Mesenteric fat pad (tissue), 1 donor: ENCODE measurements at regions not wholly inside any gene's neighbourhood (a gene's known extent, or its start where the extent isn't known, plus 50 kb on each side); places are given as distances from the start of the nearest gene placed in this dataset.

Experiments used
- DNase-seq: peaks from one replicate; pipeline ENCODE4 v3.0.0-alpha.2; 2020; ENCODE audit warnings: low spot score
- donor health status: DM: yes; HTN: yes; CAD: no.

- no peak for DNase-seq
Observed at GRCh38 chr11:45036010-45036409, 85.3 kb upstream of the TP53I11 start.

- DNase-seq: no peak
Observed at GRCh38 chr11:45036733-45037132, 86.0 kb upstream of the TP53I11 start.

GRCh38 chr11:45037434-45038005 lies 86.8 kb upstream of the TP53I11 start:
- no peak for DNase-seq

- no peak for DNase-seq
Observed at GRCh38 chr11:45038923-45039322, 88.2 kb upstream of the TP53I11 start.

GRCh38 chr11:45041596-45041995 lies 90.9 kb upstream of the TP53I11 start:
- no peak for DNase-seq

GRCh38 chr11:45042560-45042959 lies 91.9 kb upstream of the TP53I11 start:
- DNase-seq: no peak

GRCh38 chr11:45043755-45044475 lies 93.2 kb upstream of the TP53I11 start:
- no peak for DNase-seq

- no peak for DNase-seq
Observed at GRCh38 chr11:45045683-45046471, 95.2 kb upstream of the TP53I11 start.

- DNase-seq: no peak
Observed at GRCh38 chr11:45048313-45048841, 97.7 kb upstream of the TP53I11 start.

- DNase-seq: no peak
Observed at GRCh38 chr11:45048870-45049691, 97.4 kb upstream of the PRDM11 start.

GRCh38 chr11:45050111-45050510 lies 96.3 kb upstream of the PRDM11 start:
- DNase-seq: no peak

- no peak for DNase-seq
Observed at GRCh38 chr11:45051621-45052020, 94.8 kb upstream of the PRDM11 start.

- no peak for DNase-seq
Observed at GRCh38 chr11:45052361-45052760, 94.1 kb upstream of the PRDM11 start.

- no peak for DNase-seq
Observed at GRCh38 chr11:45053736-45054446, 92.5 kb upstream of the PRDM11 start.

- no peak for DNase-seq
Observed at GRCh38 chr11:45054956-45055355, 91.5 kb upstream of the PRDM11 start.

GRCh38 chr11:45056529-45056928 lies 89.9 kb upstream of the PRDM11 start:
- DNase-seq: no peak

GRCh38 chr11:45057938-45058646 lies 88.3 kb upstream of the PRDM11 start:
- no peak for DNase-seq

GRCh38 chr11:45058647-45058950 lies 87.8 kb upstream of the PRDM11 start:
- no peak for DNase-seq

GRCh38 chr11:45060707-45061106 lies 85.7 kb upstream of the PRDM11 start:
- no peak for DNase-seq

GRCh38 chr11:45061641-45062040 lies 84.8 kb upstream of the PRDM11 start:
- no peak for DNase-seq
